OCI-LY1 (cell line): ENCODE measurements at regions not wholly inside any gene's neighbourhood (a gene's known extent, or its start where the extent isn't known, plus 50 kb on each side); places are given as distances from the start of the nearest gene placed in this dataset.

Experiments
- H2AFZ ChIP-seq: fragments of 200-600 bp; sonication (generic), shearing (Covaris generic); 2 replicates; pipeline ENCODE4 v1.6.0; 2014; ENCODE audit warnings: antibody characterized with exemption, mild to moderate bottlenecking, low read length
- H3F3A ChIP-seq: fragments of 200-600 bp; sonication (generic), shearing (Covaris generic); 2 replicates; pipeline ENCODE4 v1.6.0; 2014; ENCODE audit warnings: mild to moderate bottlenecking, antibody characterized with exemption, low read length, moderate library complexity; ENCODE audit not compliant: insufficient read depth
- H3K27ac ChIP-seq: fragments of 200-600 bp; sonication (generic); 2 replicates; pipeline ENCODE4 v1.5.1; 2014; ENCODE audit warnings: low read length, mixed run types, mild to moderate bottlenecking, low read depth; ENCODE audit not compliant: poor library complexity, severe bottlenecking
- H3K27me3 ChIP-seq: fragments of 200-600 bp; sonication (generic); 2 replicates; pipeline ENCODE4 v1.6.0; 2014; ENCODE audit warnings: antibody characterized with exemption, mild to moderate bottlenecking, low read length, moderate library complexity; ENCODE audit not compliant: insufficient read depth
- H3K36me3 ChIP-seq: fragments of 200-600 bp; sonication (generic); 2 replicates; pipeline ENCODE4 v1.6.1; 2014; ENCODE audit warnings: mild to moderate bottlenecking, antibody characterized with exemption, low read length, moderate library complexity, mixed read lengths; ENCODE audit not compliant: insufficient read depth
- H3K4me1 ChIP-seq: fragments of 200-600 bp; sonication (generic); 2 replicates; pipeline ENCODE4 v1.5.1; 2014; ENCODE audit warnings: mild to moderate bottlenecking, low read length, moderate library complexity; ENCODE audit not compliant: insufficient read depth, severe bottlenecking
- H3K4me2 ChIP-seq: fragments of 200-600 bp; sonication (generic), shearing (Covaris generic); 2 replicates; pipeline ENCODE4 v1.6.1; 2014; ENCODE audit warnings: low read length
- H3K4me3 ChIP-seq: fragments of 200-600 bp; sonication (generic); 2 replicates; pipeline ENCODE4 v1.5.1; 2014; ENCODE audit warnings: low read length, low read depth, mild to moderate bottlenecking, mixed read lengths; ENCODE audit not compliant: poor library complexity, severe bottlenecking
- H3K79me2 ChIP-seq: fragments of 200-600 bp; shearing (Covaris generic); 2 replicates; pipeline ENCODE4 v1.6.1; 2016; ENCODE audit warnings: mixed run types, low read length, mixed read lengths; ENCODE audit not compliant: insufficient read depth
- H3K9ac ChIP-seq: fragments of 200-600 bp; sonication (generic), shearing (Covaris generic); 2 replicates; pipeline ENCODE4 v1.6.1; 2014; ENCODE audit warnings: mild to moderate bottlenecking, low read length, mixed read lengths
- H3K9me2 ChIP-seq: fragments of 200-600 bp; sonication (generic), shearing (Covaris generic); 2 replicates; pipeline ENCODE4 v1.6.1; 2014; ENCODE audit warnings: low read depth, mild to moderate bottlenecking, low read length, mixed read lengths
- H3K9me3 ChIP-seq: fragments of 200-600 bp; shearing (Covaris generic); 2 replicates; pipeline ENCODE4 v1.6.1; 2014; ENCODE audit warnings: low read length, mixed read lengths
- H4K20me1 ChIP-seq: fragments of 200-600 bp; sonication (generic), shearing (Covaris generic); 2 replicates; pipeline ENCODE4 v1.6.0; 2016; ENCODE audit warnings: mild to moderate bottlenecking, low read length; ENCODE audit not compliant: insufficient read depth
- EZH2 ChIP-seq: fragments of 200-600 bp; sonication (generic), shearing (Covaris generic); IDR thresholded peaks from 2 replicates; pipeline ENCODE4 v1.8.0; 2017; ENCODE audit warnings: borderline replicate concordance, mixed run types, mild to moderate bottlenecking, antibody characterized with exemption, low read length, moderate library complexity, mixed read lengths
- TF ChIP-seq, protein P1 (sequence below): fragments of 200-600 bp; sonication (generic), shearing (Covaris generic); IDR thresholded peaks from 2 replicates; pipeline ENCODE4 v1.5.1; 2017; ENCODE audit warnings: mild to moderate bottlenecking, antibody characterized with exemption, low read length, moderate library complexity, mixed read lengths

DNA sequence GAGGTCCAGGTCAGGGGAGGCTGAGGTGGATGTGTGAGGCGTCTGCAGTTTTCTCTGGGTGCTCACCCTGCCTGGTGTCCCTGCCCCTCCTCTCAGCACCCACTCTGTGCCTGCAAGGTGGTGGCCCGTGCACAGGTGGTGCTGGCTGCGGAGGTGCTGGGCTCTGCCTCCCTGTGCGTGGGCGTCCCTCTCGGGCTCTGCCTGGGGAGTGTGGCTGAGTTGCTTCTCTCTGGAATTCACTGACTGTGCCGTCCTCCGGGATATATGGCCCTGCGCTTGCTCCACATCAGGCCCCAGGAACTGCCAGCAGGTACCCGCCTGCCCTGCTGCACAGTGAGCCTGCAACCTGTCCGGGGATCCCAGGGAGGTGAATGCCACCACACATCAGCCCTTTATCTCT lies 379.1 kb downstream of the TMEM121 start:
- Histone ChIP-seq H3K4me2 (no peak overlapping the region), H3K27ac (no peak overlapping the region), H3K4me3 (no peak overlapping the region), H3K36me3 (no peaks in the 10 kb centered on the region), H3F3A (no peaks in the 10 kb centered on the region), H3K9me2 (no peaks in the 10 kb centered on the region), H4K20me1 (no peaks in the 10 kb centered on the region), H3K9ac (no peak overlapping the region), H3K9me3 (no peaks in the 10 kb centered on the region), H3K79me2 (no peaks in the 10 kb centered on the region), H3K4me1 (no peaks in the 10 kb centered on the region), H2AFZ (no peak overlapping the region), H3K27me3 (peaks cover 8% of the 10 kb centered on the region; the same call in 1 of the 2 replicates)
- TF ChIP-seq, protein P1, sequence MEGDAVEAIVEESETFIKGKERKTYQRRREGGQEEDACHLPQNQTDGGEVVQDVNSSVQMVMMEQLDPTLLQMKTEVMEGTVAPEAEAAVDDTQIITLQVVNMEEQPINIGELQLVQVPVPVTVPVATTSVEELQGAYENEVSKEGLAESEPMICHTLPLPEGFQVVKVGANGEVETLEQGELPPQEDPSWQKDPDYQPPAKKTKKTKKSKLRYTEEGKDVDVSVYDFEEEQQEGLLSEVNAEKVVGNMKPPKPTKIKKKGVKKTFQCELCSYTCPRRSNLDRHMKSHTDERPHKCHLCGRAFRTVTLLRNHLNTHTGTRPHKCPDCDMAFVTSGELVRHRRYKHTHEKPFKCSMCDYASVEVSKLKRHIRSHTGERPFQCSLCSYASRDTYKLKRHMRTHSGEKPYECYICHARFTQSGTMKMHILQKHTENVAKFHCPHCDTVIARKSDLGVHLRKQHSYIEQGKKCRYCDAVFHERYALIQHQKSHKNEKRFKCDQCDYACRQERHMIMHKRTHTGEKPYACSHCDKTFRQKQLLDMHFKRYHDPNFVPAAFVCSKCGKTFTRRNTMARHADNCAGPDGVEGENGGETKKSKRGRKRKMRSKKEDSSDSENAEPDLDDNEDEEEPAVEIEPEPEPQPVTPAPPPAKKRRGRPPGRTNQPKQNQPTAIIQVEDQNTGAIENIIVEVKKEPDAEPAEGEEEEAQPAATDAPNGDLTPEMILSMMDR: no peak
- no peak for TF ChIP-seq EZH2

DNA sequence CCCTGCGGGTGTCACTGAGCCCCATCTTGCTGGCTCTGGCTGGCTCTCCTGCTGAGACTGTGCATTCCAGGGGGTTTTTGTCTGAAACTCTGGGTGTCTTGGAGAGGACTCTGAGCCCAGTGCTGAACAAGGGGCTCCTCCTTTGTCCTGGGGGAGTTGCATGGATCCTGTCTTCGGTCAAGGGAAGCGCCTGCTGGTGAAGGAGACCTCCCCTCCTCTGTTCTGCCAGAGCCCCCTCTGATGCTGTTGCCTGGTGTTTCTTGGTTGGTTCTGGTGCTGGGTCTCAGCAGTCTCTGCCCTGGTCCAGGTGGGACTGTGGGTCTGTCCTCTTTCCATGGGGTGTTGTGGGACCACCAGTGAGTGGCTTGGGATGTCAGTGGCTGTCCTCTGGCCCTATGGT lies 380.9 kb downstream of the TMEM121 start:
- no peak overlapping the region for H3K27ac ChIP-seq
- no peaks in the 10 kb centered on the region for H3K9me3 ChIP-seq

DNA sequence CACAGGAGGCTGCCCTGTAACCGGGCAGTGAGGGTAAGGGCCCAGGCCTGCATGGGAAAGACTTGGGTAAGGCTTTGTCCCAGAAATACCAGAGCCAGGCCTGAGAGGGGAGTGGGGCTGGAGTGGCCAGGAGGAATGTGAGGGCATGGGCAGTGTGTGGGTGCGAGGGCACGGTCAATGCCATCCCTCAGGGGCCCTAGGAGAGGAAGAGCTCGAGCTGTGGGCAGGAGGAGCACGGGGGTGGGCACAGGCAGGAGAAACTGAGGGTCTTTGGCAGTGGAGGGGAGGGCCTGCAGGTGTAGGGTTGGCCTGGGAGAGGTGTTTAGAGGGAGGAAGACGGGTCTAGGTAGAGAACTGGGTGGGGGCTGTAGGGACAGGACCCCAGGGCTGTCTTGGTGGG lies 381.6 kb downstream of the TMEM121 start:
- H3K27ac ChIP-seq: no peak overlapping the region
- TF ChIP-seq EZH2: no peak
- TF ChIP-seq, protein P1: no peak
- H3K4me1 ChIP-seq: no peaks in the 10 kb centered on the region
- no peaks in the 10 kb centered on the region for H3K36me3 ChIP-seq
- no peaks in the 10 kb centered on the region for H3K9me3 ChIP-seq
- no peaks in the 10 kb centered on the region for H3K79me2 ChIP-seq
- H3K9me2 ChIP-seq: no peaks in the 10 kb centered on the region
- H2AFZ ChIP-seq: no peak overlapping the region
- H3K4me3 ChIP-seq: no peak overlapping the region
- H3F3A ChIP-seq: no peaks in the 10 kb centered on the region
- no peaks in the 10 kb centered on the region for H4K20me1 ChIP-seq
- peaks cover 7% of the 10 kb centered on the region; the same call in 1 of the 2 replicates for H3K27me3 ChIP-seq
- H3K4me2 ChIP-seq: no peak overlapping the region
- H3K9ac ChIP-seq: no peak overlapping the region

More for the DNA sequence above, 380.9 kb downstream of the TMEM121 start:
- Histone ChIP-seq H3K4me3 (no peak overlapping the region), H2AFZ (no peak overlapping the region), H3K79me2 (no peaks in the 10 kb centered on the region), H3K36me3 (no peaks in the 10 kb centered on the region), H4K20me1 (no peaks in the 10 kb centered on the region), H3K4me2 (no peak overlapping the region), H3K9me2 (no peaks in the 10 kb centered on the region), H3K9ac (no peak overlapping the region), H3K4me1 (no peaks in the 10 kb centered on the region), H3K27me3 (peaks cover 7% of the 10 kb centered on the region; the same call in 1 of the 2 replicates), H3F3A (no peaks in the 10 kb centered on the region)
- TF ChIP-seq, protein P1: no peak
- TF ChIP-seq EZH2: no peak
